Amygdala (tissue), 56 donors: ENCODE measurements at regions not wholly inside any gene's neighbourhood (a gene's known extent, or its start where the extent isn't known, plus 50 kb on each side); places are given as distances from the start of the nearest gene placed in this dataset.

Experiments
- DNase-seq, 56 donors: peaks; one replicate each; lab custom pipeline; 2025; lab: John Stamatoyannopoulos, UW

GRCh38 chr13:77429320-77430142, 102.6 kb upstream of the MYCBP2 start:
- no peak for DNase-seq

DNA sequence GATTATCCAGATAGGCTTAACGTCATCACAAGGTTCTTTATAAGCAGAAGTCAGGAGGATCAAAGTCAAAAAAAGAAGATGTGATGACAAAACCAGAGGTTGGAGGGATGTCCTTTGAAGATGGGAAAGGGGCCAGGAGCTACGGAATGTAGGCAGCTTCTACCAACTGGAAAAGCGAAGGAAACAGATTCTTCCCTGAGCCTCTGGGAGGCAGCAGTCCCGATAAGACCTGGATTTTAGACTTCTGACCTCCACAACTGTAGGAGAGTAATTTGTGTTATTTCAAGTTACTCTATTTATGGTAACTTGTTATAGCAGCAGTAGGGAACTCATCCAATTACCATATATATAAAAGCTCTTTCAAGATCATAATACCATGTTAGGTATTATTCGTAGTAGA, 98.8 kb upstream of the MYCBP2 start:
- no peak for DNase-seq

DNA sequence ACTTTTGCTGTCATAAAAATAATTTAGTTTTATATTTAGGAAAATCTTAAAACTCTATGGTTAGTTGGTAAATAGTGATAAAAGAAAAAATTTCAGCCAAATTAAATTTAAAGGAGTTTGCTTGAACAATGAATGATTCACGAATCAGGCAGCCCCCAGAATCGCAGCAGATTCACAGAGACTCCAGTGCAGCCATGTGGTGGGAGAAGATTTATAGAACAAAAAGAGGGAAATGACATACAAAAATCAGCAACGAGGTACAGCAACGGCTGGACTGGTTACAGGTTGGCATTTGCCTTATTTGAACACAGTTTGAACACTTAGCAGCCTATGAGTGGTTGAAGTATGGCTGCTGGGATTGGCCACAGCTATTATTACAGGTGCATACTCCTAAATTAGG, 96.4 kb upstream of the MYCBP2 start:
- no peak for DNase-seq

GRCh38 chr13:77422724-77423123, 95.8 kb upstream of the MYCBP2 start:
- no peak for DNase-seq

GRCh38 chr13:77417897-77418296, 91.0 kb upstream of the MYCBP2 start:
- DNase-seq, result no peak

GRCh38 chr13:77416666-77417212, 89.8 kb upstream of the MYCBP2 start:
- no peak for DNase-seq

- no peak for DNase-seq
Observed at GRCh38 chr13:77415253-77416071, 88.6 kb upstream of the MYCBP2 start.

DNA sequence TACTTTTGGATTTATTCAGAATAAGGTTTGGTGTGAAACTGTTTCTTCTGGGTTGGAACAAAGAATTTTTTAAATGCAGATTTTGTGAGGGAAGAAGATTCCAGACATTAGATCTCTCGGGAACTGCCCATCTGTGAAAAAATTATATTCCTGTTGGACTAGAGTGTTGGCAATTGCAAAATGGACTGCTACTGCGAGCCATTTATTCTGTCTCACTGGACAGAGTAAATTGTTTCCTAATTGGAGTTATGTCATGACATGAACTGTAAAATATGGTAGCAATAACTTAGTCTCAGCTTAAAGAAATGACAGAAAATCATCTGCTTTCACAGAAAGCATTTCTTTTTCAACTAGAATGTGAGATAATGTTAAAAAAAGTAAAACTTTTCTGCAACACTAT, 86.0 kb upstream of the MYCBP2 start:
- DNase-seq, result no peak

- DNase-seq, result no peak
Observed at GRCh38 chr13:77412116-77412635, 85.3 kb upstream of the MYCBP2 start.

DNA sequence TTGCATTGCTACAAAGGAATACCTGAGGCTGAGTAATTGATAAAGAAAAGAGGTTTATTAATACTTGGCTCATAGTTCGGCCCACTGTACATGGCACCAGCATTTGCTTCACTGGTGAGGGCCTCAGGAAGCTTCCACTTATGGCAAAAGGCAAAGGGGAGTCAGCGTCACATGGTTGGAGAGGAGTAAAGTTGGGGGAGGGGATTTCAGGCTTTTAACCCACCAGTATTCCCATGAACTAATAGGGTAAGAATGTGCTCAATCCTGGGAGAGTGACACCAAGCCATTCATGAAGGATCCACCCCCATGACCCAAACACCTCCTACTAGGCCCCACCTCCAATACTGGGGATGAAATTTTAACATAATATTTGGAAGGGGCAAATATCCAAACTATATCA, 82.5 kb upstream of the MYCBP2 start:
- no peak for DNase-seq

GRCh38 chr13:77406644-77407440, 79.9 kb upstream of the MYCBP2 start:
- no peak for DNase-seq

- DNase-seq, result no peak
Observed at GRCh38 chr13:77398825-77399620, 72.1 kb upstream of the MYCBP2 start.

GRCh38 chr13:77397636-77398035, 70.7 kb upstream of the MYCBP2 start:
- no peak for DNase-seq

DNA sequence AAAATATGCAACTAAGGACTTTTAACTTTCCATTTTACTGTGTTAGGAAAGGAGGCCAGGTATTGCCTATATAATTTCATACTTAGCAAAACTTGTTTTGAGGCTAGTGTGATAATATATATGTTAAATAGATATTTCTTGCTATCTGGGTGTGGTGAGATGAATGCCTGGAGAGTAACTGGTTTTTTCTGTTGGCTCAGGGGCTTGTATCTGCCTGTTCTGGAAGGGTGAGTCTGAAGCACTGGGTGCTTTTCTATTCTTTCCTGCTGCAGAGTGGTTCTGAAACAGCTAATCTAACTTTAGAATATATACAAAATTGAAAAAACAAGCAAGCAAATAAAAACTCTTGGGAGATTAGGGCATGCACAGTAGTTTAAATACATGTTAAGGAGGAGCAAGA, 64.6 kb upstream of the MYCBP2 start:
- no peak for DNase-seq

- no peak for DNase-seq
Observed at GRCh38 chr13:77390391-77390790, 63.5 kb upstream of the MYCBP2 start.

DNA sequence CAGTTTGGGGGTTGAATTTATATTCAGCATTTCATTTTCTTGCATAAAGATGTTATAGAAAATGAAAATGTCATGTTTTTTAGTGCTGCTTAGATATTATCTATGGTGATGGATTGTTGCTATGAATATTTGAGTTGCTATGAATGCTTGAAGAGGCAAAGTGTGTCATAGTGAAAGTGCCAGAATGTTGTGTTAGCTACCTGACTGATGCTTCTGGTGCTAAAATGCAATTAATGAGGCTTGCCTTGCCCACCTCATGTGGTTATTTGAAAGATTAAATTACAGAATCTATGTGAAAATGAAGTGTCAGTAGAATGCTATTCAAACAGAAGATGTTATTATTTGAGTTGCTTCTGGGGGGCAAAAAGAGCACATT, 62.7 kb upstream of the MYCBP2 start:
- no peak for DNase-seq

- peak in 12 of 56 donors; percentile 2 to 42 (median 8) for DNase-seq
Observed at GRCh38 chr13:77388944-77389624, 62.2 kb upstream of the MYCBP2 start.

DNA sequence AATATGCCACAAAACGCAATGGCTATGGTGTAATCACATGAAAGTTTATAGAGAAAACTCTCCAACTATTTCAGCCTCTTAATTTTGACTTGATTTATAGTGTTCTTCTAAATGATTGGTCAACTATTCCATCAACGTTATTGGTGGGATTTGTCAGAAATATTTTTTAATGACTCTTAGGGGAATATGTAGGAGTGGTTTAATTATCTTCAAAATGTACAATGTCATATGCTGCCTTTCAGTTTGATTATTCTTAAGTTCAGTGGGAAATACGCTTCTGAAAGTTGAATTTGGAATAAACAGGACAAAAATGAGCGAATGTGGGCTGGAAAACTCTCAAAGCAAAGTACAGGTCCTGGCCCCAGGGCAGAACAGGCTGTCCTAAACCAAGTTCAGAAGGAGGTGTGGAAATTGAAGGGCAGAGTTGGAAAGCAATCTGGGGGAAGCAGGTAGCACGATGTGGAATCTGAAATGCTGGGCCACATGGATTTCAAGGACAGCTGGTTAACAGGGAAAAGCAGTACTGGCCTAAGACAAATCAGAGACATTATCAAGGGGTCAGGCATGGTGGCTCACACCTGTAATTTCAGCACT, 60.8 kb upstream of the MYCBP2 start:
- DNase-seq, result no peak
